ENCODE measurements at regions not wholly inside any gene's neighbourhood (a gene's known extent, or its start where the extent isn't known, plus 50 kb on each side); places are given as distances from the start of the nearest gene placed in this dataset.

DNA sequence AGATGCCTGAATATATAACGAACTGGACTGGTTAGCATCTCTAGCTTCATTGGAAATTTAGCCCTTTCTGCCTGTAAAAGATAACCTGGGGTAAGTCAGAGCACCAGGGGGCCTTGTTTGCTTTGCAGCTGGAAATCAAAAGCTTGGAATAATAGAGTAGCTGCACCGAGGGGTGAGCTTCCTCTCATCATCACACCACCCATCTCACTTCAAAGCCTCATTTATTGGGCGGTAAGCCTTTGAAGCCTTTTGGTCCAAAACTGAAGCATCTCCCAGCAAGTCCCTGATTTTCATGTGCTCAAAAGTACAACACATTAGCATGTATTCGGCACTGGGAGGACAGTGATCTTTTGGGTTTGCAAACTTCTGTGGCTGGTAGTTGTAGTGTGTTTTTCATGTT, 405.1 kb downstream of the FOXO1 start:
- DNase-seq (ENCODE audit: low read depth) = no peak
- H3K4me3 ChIP-seq (ENCODE audit: low read length) = no peak overlapping the region
- TF ChIP-seq, protein P1, sequence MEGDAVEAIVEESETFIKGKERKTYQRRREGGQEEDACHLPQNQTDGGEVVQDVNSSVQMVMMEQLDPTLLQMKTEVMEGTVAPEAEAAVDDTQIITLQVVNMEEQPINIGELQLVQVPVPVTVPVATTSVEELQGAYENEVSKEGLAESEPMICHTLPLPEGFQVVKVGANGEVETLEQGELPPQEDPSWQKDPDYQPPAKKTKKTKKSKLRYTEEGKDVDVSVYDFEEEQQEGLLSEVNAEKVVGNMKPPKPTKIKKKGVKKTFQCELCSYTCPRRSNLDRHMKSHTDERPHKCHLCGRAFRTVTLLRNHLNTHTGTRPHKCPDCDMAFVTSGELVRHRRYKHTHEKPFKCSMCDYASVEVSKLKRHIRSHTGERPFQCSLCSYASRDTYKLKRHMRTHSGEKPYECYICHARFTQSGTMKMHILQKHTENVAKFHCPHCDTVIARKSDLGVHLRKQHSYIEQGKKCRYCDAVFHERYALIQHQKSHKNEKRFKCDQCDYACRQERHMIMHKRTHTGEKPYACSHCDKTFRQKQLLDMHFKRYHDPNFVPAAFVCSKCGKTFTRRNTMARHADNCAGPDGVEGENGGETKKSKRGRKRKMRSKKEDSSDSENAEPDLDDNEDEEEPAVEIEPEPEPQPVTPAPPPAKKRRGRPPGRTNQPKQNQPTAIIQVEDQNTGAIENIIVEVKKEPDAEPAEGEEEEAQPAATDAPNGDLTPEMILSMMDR (conservative IDR thresholded peaks at IDR 0.05; ENCODE audit: low read length) = no peak

- TF ChIP-seq, protein P1 (conservative IDR thresholded peaks at IDR 0.05; ENCODE audit: low read length) = no peak
Measured at GRCh38 chr13:40261947-40262346, 404.5 kb downstream of the FOXO1 start.

GRCh38 chr13:40269086-40269485, 397.4 kb downstream of the FOXO1 start:
- TF ChIP-seq, protein P1 (conservative IDR thresholded peaks at IDR 0.05; ENCODE audit: low read length) = no peak
- peak; percentile 17 for DNase-seq (ENCODE audit: low read depth)
- no peak overlapping the region for H3K4me3 ChIP-seq (ENCODE audit: low read length)

More at GRCh38 chr13:40261947-40262346, 404.5 kb downstream of the FOXO1 start:
- DNase-seq (ENCODE audit: low read depth) = no peak
- H3K4me3 ChIP-seq (ENCODE audit: low read length) = no peak overlapping the region

DNA sequence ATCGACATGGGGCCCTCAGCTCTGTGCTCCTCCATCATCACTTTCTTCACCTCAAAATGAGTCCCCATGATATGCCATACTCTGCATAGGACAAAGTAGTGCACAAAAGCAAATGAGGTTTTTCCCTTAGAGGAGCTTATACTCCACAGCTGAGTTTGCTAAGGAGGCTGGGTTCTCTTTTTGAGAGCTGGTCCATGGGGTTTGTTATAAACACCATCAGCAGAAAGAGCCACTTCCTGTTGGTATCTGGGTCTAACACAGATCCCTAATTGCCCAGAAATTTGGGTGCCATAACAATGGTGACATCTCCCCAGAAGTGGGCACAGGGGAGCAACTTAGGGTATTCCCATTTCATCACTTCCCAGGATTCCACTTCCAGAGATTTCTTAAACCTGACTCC, 395.7 kb downstream of the FOXO1 start:
- H3K4me3 ChIP-seq (ENCODE audit: low read length) = no peak overlapping the region
- no peak for DNase-seq (ENCODE audit: low read depth)
- TF ChIP-seq, protein P1 (conservative IDR thresholded peaks at IDR 0.05; ENCODE audit: low read length) = no peak

DNA sequence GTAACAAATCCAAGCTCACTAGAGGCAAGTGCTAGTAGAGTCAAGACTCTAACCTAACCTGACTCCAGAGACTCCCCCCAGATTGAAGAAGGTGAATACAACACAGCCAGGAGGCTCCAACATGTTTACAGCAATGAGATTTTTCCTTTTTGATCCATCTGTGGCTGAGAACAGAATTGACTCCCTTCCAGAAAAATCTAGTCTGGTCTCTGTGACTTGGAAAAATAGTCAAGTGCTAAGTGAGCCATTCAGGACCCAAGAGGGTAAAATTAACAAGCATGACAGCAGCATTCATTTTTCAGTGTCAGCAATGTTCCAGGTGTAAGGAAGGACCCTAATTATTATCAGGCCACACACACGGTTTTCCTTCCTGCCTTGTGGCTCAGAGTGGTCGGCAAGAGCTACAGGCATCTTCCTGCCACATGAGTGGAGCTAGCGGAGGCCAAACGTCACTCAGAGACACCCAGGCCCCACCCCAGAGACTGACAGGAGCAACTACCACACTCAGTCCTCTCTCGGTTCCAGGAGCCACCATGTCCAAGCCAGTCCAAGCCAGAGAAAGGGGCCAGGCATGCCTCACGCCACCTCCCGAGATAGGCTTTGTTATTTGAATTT, 395.1 kb downstream of the FOXO1 start:
- no peak for DNase-seq (ENCODE audit: low read depth)
- H3K4me3 ChIP-seq (ENCODE audit: low read length) = no peak overlapping the region
- TF ChIP-seq, protein P1 (conservative IDR thresholded peaks at IDR 0.05; ENCODE audit: low read length) = no peak

DNA sequence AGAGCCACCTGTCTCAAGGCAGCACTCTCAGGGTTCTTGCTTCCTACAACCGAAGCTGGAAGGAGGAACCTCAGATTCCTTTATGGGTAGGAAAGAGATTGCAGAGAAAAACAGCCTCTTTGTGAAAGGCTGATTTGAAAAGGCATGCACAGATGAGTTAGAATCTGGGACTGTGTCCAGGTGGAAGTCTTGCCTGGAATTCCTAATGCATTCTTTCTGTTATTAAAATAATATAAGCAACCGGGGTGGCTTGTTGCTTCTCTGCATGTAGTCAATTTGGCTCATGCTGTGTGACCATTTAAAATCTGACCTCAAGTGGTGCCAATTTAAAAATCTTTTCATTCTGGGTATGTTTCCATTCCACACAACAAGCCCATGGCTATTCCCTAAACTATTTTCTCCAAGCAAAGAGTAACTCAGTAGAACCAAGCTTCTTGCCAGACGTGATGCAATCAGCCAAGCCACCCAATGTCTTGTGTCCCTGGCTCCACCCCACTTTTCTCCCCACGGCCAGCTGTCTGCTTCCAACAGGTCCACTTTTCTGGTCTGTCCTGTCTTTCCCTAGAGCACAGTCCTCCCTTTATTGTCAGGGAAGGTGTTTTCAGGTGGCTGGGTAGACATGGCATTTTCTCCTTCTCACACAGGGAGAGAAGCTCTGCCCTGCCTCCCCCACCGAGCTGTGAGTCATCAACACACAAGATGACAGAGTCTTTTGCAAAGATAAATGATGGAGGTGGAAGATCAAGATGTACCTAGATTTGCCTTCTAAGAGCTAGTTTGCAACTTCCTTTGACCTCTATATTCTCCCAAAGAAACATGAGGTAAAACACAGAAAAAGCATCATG, 394.3 kb downstream of the FOXO1 start:
- TF ChIP-seq, protein P1 (conservative IDR thresholded peaks at IDR 0.05; ENCODE audit: low read length) = no peak
- H3K4me3 ChIP-seq (ENCODE audit: low read length) = no peak overlapping the region
- DNase-seq (ENCODE audit: low read depth) = peak; percentile 92

DNA sequence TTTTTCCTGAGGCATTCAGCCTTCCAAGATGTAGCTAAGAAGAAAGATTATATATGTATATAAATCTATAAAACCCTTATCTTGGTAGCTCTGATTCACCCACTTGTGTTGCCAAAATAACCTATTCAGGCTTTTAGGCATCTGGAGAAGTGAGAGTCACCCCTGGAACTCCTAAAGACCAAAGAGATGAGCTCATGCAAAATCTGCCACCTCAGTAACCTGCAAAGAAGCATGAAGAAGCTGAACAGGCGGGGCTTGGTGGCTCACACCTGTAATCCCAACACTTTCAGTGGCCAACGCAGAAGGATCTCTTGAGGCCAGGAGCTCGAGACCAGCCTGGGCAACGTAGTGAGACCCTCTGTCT, 393.7 kb downstream of the FOXO1 start:
- TF ChIP-seq, protein P1 (conservative IDR thresholded peaks at IDR 0.05; ENCODE audit: low read length) = no peak
- no peak for DNase-seq (ENCODE audit: low read depth)
- no peak overlapping the region for H3K4me3 ChIP-seq (ENCODE audit: low read length)

Data from AG10803 (cell line).